Superior temporal gyrus (tissue), 1 donor: ENCODE measurements at regions not wholly inside any gene's neighbourhood (a gene's known extent, or its start where the extent isn't known, plus 50 kb on each side); places are given as distances from the start of the nearest gene placed in this dataset.

ENCODE experiments used
- DNase-seq: peaks from one replicate; pipeline ENCODE4 v3.0.0-alpha.2; 2016; ENCODE audit errors: extremely low spot score

- no peak for DNase-seq
These were observed 50.2 kb upstream of the VTCN1 start for GRCh38 chr1:117260761-117261423.
